GM18508 (cell line): ENCODE measurements at regions not wholly inside any gene's neighbourhood (a gene's known extent, or its start where the extent isn't known, plus 50 kb on each side); places are given as distances from the start of the nearest gene placed in this dataset.

Source experiments
- ATAC-seq: cut with Tn5 transposase; IDR thresholded peaks from one replicate; pipeline ENCODE4 v1.9.1; 2021; ENCODE audit warnings: moderate number of reproducible peaks; ENCODE audit not compliant: insufficient read depth, unreplicated experiment

DNA sequence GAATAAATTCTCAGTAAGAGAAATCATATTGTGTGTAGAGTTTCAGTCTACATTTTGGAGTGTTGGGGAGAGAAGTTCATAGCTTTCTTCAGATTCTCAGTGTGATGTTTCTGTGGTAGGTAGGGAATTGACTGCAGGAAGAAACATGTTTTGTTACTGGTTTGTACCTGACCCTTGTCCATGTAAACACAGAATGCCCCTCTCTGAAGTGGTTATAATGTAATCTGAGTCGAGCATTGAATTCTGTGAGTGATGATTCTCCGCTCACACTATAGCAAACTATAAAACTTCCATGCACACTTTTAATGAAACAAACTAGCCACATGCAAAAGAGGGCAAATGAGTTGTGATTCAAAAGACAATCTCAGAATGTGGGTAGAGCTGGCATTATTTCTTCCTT is 433.2 kb downstream of the USP25 start:
- ATAC-seq: no peak

DNA sequence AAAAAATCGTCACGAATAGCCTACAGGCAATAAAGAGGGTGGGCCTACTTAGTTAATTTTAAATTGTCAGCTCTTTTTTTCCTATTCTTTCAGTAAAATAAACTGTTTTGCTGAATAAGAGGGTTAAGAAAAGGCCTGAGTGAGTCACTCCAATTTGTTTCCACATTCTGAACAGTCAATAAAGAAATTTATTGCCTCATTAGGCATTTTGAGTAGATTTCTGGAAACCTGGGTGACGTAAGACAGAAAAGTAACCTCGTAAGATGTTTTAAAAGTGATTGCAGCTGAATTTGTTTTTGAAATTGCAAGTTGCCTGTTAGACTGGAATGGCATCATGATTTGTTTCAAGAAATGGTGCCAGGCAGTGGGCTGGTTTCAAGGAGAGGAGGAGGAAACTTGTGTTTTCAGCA is 439.3 kb downstream of the USP25 start:
- no peak for ATAC-seq

DNA sequence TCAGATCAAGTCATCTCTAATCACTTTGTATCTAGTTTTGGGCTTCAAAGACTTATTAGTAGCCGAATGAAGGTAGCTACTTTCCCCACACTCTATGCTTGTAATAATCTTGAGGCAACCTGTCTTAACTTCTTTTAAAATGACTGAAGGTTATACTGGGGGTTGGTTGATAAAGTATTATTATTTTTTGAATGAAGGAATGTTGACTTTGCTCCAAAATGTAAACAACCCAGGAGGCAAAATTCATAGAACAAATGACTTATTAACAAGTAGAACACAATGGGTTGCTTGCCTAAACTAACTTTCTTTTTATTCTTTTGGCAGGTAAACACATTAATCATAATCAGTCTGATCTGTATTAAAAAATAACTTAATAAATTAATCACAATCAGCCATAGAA is 440.0 kb downstream of the USP25 start:
- ATAC-seq: no peak

DNA sequence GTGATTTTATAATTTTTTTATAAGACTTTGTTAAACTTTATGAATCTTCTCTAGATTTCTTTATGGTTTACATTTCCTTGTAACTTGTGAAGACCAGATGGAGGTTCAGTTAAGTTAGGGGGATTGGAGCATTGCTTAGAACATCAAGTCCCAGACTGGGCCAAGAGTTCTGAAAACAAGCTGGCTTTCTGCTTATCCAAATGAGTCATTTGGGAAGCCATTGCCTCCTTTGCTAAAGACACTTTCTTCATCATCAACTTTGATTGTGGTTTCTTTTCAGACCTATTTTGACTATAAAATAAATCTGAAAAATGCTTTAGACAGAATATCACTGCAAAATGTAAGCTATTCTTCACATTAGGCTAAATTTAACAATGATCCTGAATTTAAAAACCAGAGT is 446.8 kb downstream of the USP25 start:
- no peak for ATAC-seq

DNA sequence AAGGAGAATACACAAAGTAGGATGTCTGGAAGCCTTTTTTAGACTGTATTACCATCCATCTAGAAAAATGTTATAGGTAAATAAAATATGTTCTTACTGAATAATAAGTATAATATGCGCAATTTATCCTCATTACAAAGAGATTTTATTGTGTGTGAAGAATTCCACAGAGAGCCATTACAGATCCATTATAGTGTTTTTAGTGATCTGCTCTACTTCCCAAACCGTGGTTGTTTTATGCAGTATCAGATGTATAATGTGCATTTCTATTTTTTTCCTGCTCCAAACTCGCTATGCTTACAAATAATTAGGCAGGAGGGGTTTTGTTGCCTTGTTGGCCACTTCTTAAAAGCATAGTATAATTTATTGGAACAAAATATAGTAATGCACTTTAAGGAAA is 447.8 kb downstream of the USP25 start:
- ATAC-seq: no peak

DNA sequence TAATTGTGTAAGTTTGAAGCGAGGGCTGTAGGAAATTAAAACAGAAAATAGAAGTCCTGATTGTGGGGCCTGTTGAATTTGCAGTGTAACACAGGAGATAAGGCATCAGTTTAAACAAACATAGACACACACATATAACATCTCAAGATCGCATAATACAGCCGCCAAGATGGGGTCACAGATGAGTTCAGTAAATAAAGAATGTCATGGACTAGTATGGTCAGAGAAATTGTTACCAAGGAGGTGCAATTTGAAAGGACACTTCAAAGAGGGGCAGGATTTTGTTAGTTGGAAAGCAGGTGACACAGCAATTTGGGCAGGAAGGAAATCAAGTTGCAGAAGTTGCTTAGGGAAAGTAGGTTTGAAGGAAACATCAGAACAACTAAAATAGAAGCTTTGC is 450.0 kb downstream of the USP25 start:
- no peak for ATAC-seq

DNA sequence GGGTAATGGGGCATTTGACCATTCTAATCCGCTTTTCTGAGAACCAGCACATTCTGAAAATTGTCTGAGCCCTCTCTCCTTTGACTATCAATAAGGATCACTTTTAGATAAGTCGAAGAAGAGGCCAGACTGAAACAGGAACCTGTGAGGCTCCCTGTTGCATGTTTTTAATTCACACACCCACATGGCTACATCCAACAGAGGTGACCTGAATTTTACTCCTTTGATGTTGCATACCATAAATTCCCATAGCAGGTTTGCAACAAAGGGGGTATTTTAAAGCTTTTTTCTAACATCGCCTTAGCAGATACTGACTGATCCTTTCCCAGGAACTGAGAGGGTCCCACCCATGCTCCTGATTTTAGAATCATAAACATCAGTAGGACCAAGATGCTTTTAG is 450.8 kb downstream of the USP25 start:
- no peak for ATAC-seq

- ATAC-seq: no peak
Measured at GRCh38 chr21:16181018-16181417, 451.2 kb downstream of the USP25 start.

DNA sequence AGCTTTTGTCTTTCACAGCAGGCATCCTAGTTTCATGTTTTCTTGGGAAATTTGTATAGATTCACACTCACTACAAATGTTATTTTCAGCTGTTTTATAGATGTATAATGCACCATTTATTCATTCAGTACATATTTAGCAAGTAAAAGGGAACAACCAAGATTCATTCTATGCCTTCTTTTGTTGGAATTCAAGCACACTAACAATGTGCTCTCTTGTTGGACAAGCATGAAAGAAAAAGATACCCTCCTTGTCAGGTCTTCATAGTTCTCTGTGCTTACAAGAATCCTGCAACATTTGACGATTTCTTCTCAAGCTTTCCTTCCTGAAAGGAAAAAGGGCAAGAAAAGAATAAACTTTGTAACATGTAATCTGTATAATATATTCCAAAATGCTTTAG is 456.0 kb downstream of the USP25 start:
- no peak for ATAC-seq

GRCh38 chr21:16186742-16187141 is 457.0 kb downstream of the USP25 start:
- ATAC-seq: no peak

- ATAC-seq: no peak
Measured at GRCh38 chr21:16187603-16188301, 458.0 kb downstream of the USP25 start.

- ATAC-seq: no peak
Measured at GRCh38 chr21:16192902-16193301, 463.1 kb downstream of the USP25 start.

GRCh38 chr21:16193496-16194094 is 463.8 kb downstream of the USP25 start:
- ATAC-seq: no peak

DNA sequence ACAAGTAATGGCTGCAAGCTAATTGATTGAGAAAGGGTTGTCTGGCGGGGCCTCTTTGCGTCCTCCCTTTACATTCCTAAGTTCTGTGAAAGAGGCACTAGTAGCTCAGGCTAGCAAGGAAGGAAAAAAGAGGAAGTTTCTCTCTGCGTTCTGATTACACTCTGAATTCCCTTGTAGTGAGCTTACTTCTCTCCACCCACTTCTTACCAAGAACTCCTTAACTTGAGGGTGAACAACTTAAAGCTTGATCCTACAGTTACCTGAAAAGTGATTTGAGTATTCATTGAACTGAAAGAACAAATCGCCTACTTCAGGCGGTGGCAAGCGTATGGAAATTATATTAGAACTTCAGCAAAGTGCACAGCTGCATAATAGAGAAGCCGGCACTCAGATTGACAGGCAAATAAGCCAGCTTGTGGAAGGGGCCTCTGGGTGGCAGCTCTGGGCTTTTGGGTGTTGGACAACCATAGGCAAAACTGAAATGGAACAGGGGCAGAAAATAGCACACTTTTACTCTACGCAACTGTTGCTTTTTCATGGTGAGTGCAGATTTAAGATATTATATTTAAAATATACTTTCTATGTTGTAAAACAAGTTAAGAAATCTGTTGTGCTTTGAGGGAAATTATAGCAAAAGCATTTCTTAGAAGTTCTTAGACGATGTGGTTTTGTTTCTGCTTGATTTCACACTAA is 464.5 kb downstream of the USP25 start:
- no peak for ATAC-seq

GRCh38 chr21:16194788-16195537 is 465.2 kb downstream of the USP25 start:
- ATAC-seq: no peak

- ATAC-seq: no peak
Measured at GRCh38 chr21:16195538-16195910, 465.7 kb downstream of the USP25 start.

DNA sequence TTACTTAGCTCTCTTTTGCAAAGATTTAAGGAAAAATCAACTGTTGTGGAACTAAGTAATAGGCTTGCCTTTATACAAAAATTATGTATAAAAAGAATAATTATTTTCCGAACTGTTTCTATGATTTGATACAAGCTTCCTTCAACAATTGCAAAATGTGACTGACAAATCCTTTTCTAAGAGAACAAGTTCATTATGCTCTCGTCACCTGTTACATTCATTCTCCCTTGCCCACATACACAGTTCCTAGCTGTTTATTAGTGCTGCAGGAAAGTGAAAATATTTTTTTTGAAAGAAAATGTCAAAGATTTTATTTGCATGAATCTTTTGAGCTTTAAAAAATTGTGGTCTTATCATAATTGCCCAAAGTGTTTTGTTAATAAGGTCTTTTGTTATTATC is 466.2 kb downstream of the USP25 start:
- ATAC-seq: no peak

DNA sequence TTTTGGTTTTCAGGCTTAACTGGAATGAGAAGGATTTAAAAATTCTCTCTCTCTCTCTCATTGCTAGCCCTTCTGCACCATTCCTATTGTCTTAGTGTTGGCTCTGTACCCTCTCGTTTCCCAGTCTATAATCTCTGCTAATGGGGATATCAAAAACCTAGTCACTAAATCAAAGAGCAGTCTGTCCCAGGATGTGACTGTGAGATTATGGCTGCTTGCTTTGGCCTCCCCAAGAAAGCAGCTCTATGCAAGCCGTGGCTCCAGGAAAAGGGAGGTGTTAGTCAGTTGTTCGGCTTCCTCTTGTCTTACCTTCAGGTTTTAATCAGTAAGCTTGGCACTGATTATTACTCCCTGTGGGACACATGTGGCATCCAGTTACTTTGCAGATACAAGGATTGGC is 468.8 kb downstream of the USP25 start:
- no peak for ATAC-seq

DNA sequence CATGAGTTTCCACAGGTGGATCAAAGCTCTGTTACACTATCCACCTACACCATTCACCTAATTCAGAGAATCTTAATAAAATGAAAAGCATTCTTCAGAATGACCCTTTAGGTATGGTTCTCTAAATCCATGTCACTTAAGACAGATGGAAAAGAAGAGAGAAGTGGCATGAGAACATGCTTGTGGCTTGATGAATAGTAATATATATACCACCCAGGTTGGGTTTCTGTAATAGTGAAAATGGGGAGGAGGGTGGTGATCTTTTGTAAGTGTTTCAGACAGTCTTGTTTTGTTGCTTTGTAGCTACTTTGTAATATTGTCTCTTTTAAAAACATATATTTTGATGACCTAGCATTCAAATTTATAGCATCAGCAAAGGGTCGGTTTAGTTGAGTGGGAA is 469.8 kb downstream of the USP25 start:
- no peak for ATAC-seq

GRCh38 chr21:16201718-16202117 is 471.9 kb downstream of the USP25 start:
- ATAC-seq: no peak

DNA sequence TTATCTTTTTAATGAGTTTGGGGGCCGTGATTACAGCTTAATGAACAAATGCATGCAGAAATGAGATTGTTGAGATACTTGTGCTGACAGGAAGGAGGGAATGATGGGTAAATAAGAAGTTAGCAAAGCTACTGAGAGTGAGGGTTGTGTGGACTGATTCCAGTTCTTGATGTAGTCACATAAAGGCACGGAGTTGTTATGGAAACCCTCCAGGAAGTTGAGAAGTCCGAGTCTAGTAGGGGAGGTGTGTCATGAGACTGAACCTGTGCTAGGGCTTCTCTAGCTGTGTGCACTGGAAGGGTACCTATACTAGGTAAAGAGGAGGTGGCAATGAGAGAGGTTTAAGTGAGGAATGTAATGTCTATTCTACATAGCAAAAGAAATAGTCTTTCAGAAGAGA is 475.7 kb downstream of the USP25 start:
- no peak for ATAC-seq
